HuH-7.5 (cell line): ENCODE measurements at regions not wholly inside any gene's neighbourhood (a gene's known extent, or its start where the extent isn't known, plus 50 kb on each side); places are given as distances from the start of the nearest gene placed in this dataset.
"Not testable (repeated sequence)": the region's sequence is repeated elsewhere in the genome, so short reads cannot be mapped to it uniquely, and the experiment has no call there.

Experiments used
- DNase-seq: peaks from one replicate; pipeline ENCODE4 v3.0.0; 2011; ENCODE audit warnings: low spot score

- DNase-seq: peak; percentile 16
Measured at GRCh38 chr14:48398675-48399282, 723.4 kb upstream of the MDGA2 start.

GRCh38 chr14:48391661-48392060 is 716.3 kb upstream of the MDGA2 start:
- no peak for DNase-seq

GRCh38 chr14:48390346-48390745 is 714.9 kb upstream of the MDGA2 start:
- DNase-seq: no peak

- no peak for DNase-seq
Measured at GRCh38 chr14:48384821-48385220, 709.4 kb upstream of the MDGA2 start.

- DNase-seq: no peak
Measured at GRCh38 chr14:48382961-48383360, 707.6 kb upstream of the MDGA2 start.

- no peak for DNase-seq
Measured at GRCh38 chr14:48378541-48378940, 703.1 kb upstream of the MDGA2 start.

- DNase-seq: no peak
Measured at GRCh38 chr14:48373981-48374380, 698.6 kb upstream of the MDGA2 start.

GRCh38 chr14:48350971-48351370 is 675.6 kb upstream of the MDGA2 start:
- DNase-seq: no peak

GRCh38 chr14:48349689-48350088 is 674.3 kb upstream of the MDGA2 start:
- no peak for DNase-seq

- DNase-seq: no peak
Measured at GRCh38 chr14:48341069-48341468, 665.7 kb upstream of the MDGA2 start.

- DNase-seq: no peak
Measured at GRCh38 chr14:48333221-48333920, 658.0 kb upstream of the MDGA2 start.

- no peak for DNase-seq
Measured at GRCh38 chr14:48331421-48331820, 656.0 kb upstream of the MDGA2 start.

GRCh38 chr14:48325486-48325885 is 650.1 kb upstream of the MDGA2 start:
- no peak for DNase-seq

- DNase-seq: no peak
Measured at GRCh38 chr14:48323665-48324064, 648.3 kb upstream of the MDGA2 start.

GRCh38 chr14:48319823-48320222 is 644.4 kb upstream of the MDGA2 start:
- DNase-seq: no peak

GRCh38 chr14:48304729-48305128 is 629.3 kb upstream of the MDGA2 start:
- no peak for DNase-seq

GRCh38 chr14:48289701-48290100 is 614.3 kb upstream of the MDGA2 start:
- no peak for DNase-seq

- DNase-seq: not testable (repeated sequence)
Measured at GRCh38 chr14:48285217-48285616, 609.8 kb upstream of the MDGA2 start.

GRCh38 chr14:48275301-48275700 is 599.9 kb upstream of the MDGA2 start:
- DNase-seq: no peak

- no peak for DNase-seq
Measured at GRCh38 chr14:48274826-48275225, 599.4 kb upstream of the MDGA2 start.

- DNase-seq: not testable (repeated sequence)
Measured at GRCh38 chr14:48267926-48268325, 592.5 kb upstream of the MDGA2 start.

GRCh38 chr14:48266201-48266600 is 590.8 kb upstream of the MDGA2 start:
- not testable (repeated sequence) for DNase-seq

- DNase-seq: no peak
Measured at GRCh38 chr14:48261436-48261835, 586.0 kb upstream of the MDGA2 start.
